NCI-H748 (cell line): ENCODE measurements at regions not wholly inside any gene's neighbourhood (a gene's known extent, or its start where the extent isn't known, plus 50 kb on each side); places are given as distances from the start of the nearest gene placed in this dataset.

ENCODE experiments used
- DNase-seq: peaks from one replicate; lab custom pipeline; 2025; ENCODE audit not compliant: unreplicated experiment; lab: John Stamatoyannopoulos, UW

GRCh38 chr11:134008634-134009071 lies 51.9 kb upstream of the IGSF9B start:
- DNase-seq, result no peak

- no peak for DNase-seq
Observed at GRCh38 chr11:134013518-134013917, 55.4 kb upstream of the JAM3 start.

GRCh38 chr11:134014511-134014910 lies 54.4 kb upstream of the JAM3 start:
- peak; percentile 77 for DNase-seq

- DNase-seq, result no peak
Observed at GRCh38 chr11:134015556-134015955, 53.3 kb upstream of the JAM3 start.

- no peak for DNase-seq
Observed at GRCh38 chr11:134017511-134018430, 51.1 kb upstream of the JAM3 start.
